HPDE6-E6E7 (cell line): ENCODE measurements at regions not wholly inside any gene's neighbourhood (a gene's known extent, or its start where the extent isn't known, plus 50 kb on each side); places are given as distances from the start of the nearest gene placed in this dataset.
A peak's percentile ranks its signal among the peaks of the same experiment; 100 is the strongest.
"Not testable (repeated sequence)": the region's sequence is repeated elsewhere in the genome, so short reads cannot be mapped to it uniquely, and the experiment has no call there.

Source experiments
- DNase-seq: peaks from one replicate; pipeline ENCODE4 v3.0.0; 2011; ENCODE audit warnings: missing footprints; ENCODE audit errors: extremely low spot score

DNA sequence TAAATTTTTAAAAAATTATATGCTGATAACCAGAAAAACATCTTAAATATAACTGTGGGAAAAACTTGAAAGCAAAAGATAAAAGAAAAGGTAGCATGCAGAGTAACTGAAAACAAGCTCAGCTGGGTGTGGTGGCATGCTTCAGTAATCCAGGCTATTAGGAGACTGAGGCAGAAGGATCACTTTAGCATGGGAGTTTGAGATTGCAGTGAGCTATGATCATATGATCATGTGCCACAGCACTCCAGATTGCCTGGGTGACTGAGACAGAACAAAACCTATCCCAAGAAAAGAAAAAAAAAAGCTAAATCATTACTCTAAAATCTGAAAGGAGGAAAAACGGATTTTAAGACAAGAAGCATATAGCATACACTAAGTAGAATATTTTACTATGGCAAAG lies 1624.0 kb downstream of the AMY1C start:
- no peak for DNase-seq

DNA sequence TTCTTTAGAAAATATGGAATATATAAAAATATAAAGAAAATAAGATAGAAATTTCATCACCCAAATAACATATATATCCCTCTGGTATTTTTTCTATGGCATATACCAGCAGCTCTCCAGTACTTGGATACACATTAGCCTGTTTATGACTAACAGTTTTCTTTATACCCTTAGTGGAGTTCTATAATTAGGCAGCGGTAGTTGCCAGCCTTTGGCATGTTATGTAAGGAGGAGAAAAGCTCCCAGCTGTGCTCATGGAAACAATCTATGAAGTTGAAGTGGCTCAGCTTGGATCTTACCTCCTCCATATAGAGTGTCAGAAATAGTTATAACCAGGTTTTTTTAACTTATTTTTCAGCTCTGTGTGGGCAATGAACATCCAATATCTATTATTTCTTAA lies 1636.8 kb downstream of the AMY1C start:
- no peak for DNase-seq

DNA sequence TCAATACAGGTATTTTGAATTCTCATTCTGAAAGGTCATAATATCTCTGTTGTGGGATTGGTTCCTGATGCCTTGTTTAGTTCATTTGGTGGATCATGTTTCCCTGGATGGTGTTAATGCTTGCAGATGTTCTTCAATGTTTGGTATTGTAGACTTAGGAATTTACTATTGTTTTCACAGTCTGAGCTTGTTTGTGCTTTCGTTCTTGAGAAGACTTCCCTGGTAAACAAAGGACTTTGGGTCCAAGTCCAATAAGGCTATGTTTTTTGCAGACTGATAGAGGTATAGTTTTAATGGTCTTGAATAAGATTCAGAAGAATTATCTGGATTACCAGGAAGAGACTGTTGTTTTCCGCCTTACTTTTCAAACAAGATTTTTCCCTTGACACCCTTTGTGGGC lies 1646.3 kb downstream of the AMY1C start:
- no peak for DNase-seq

DNA sequence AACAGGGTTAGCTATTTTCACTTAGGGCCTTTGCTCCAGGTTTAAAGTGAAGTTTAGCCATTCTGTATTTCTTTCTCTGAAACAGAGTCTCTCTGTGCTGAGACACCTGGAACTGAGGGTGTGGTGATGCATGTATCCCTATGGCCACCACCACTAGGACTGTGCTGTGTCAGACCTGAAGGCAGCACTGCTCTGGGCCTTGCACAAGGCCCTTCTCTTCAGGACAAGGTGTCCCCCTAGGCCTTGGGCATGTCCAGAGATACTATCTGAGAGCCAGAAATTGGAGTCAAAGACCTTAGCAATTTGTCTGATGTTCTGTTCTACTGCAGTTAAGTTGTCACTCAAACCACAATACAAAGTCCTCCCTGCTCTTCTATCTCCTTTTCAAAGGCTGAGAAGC lies 1649.2 kb downstream of the AMY1C start:
- no peak for DNase-seq

DNA sequence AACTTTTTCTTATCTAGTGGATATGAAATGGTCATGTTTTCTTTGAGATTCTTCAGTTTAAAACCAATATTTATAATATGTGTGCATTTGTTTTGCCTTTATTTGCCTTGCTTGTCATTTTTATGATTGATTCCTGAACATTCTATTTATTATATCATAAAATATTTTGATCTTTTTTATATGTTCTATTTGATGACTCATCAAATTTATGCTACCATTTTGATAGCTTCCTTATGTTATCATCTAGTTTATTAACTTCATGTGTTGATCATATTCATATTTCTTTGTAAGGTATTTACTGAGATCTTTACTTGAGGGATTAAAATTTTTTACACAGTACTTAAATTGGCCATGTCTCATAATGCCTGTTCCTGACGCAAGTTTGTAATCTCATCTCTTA lies 1650.0 kb downstream of the AMY1C start:
- DNase-seq: no peak

DNA sequence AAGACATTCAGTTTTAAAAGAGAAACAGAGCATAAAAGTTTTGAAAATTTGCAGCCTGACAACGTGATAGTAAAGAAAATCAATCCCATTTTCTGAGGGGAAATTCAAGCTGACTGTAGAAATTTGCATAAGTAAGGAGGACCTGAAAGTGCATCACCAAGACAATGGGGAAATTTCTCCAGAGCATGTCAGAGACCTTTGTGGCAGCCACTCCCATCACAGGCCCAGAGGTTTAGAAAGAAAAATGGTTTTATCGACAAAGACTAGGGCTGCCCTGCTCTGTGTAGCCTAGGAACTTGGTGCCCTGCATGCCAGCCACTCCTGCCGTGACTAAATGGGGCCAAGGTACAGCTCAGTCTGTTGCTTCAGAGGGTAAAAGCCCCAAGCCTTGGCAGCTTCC lies 1640.2 kb upstream of the PRMT6 start:
- no peak for DNase-seq

DNA sequence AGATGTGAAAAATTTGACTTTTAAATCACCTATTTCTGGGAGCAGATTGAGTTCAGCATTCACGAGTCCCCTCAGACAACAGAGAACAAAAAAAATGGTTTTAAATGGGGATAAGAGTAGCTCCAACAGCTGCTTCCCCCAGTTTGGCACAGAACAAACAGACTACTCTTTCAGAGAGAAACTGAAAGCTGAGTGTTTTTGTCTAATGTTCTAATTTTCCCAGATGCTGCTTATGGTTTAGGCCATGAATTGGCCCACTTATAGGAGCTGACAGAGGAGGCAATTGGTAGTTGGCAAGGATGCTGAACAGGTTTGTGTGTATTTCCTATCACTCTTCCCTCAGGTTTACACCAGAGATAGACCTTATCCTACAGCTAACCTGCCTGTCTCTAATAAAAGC lies 1637.4 kb upstream of the PRMT6 start:
- no peak for DNase-seq

DNA sequence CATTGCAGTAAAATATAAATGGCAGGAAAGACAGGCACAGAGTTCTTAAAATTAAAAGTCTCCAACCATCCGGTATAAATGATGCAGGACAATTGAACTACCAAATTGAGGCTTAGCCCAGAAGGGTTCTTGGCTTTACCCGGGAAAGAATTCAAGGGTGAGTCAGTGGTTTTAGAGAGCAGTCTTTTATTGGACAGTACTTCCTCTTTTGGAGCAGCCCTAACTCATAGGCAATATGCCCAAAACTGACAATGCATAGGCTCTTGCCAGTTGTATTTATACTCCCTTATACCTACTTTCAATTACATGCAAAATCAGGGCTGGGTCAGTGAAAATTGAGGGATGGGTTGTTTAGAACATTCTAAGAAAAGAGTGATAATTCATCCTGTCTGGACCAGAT lies 1628.9 kb upstream of the PRMT6 start:
- no peak for DNase-seq

DNA sequence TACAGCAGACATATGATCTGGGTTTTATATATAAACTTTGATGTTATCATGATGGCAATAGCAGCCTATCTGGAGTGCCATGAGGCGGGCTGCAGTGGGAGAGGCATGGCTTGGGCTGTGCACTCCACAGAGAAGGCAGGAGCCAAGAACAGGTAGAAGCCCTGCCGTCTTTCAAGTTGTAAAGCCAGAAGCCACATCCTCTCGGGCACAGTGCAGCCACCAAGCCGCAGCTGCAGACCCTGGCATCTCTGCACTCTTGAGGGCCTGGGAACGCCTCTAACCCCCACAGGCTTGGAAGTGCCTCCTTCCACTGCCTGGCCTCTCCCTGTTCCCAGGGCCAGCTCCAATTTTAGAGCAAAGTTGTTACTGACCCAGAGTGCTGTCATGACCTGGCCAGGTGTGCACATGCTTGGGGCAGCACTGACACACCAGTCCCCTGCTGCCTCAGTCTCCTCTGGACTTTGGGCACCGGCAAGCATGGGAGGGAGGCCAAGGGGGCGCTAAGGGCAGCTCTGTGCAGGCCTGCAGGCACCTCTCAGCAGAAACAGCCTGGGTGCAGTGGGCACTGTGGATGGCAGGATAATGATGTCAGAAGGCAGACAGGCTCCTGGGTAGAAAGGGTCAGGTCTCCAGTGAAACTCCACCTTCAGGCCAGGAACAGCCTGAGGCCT lies 1619.8 kb upstream of the PRMT6 start:
- DNase-seq: no peak

DNA sequence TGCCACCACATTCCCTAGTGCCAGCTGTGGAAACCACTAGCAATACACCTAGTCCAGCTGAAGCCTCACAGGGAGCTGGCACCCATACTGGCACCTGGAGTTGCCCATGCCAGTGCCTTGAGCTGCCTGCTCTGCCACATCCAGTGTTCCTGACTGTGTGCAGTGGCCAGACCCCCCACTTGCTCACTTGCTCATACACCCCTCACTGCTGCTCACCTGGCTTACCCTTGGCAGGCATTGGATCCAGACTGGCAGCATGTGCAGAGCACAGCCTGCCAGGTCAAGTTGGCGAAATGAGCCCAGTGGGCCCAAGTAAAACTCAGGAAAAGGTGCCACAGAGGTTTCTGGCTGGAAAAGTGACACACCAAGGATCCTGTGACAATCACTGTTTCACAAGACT lies 1618.6 kb upstream of the PRMT6 start:
- no peak for DNase-seq

DNA sequence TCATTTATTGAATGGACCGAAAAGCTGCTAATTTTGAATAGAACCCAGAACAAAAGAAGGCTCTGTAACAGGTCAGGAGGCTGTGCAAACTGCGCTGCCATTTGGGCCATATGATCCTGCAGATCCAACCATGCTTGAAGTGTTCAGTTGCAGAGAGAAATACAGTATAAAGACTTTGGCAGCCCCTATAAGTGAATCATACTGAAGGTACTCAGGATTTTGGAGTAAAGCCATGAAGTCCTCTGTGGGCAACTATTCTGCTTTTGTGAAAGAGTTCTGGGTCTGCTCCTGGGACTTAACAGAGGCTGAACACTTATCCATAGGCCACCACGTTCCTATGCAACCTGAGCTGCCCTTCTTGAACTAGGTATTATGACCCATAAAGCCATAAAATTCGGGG lies 1613.6 kb upstream of the PRMT6 start:
- no peak for DNase-seq

DNA sequence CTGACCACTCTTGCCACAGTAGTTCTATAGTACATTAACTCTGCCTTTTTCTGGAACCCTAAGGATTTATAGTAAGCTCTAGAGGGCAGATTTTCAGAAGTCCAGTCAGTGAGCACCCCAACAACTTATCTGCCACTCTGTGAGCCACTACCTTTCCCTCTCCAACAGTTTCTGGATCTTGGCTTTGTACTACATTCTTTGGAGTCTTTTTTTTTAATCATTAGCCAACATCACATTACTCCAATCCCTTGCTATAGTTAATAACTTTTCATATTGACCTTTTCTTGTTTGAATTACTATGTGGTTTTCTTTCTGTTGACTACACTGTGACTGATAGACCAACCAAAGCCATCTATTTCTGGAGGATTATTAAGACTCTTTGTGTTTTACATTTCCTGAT lies 1596.7 kb upstream of the PRMT6 start:
- no peak for DNase-seq

DNA sequence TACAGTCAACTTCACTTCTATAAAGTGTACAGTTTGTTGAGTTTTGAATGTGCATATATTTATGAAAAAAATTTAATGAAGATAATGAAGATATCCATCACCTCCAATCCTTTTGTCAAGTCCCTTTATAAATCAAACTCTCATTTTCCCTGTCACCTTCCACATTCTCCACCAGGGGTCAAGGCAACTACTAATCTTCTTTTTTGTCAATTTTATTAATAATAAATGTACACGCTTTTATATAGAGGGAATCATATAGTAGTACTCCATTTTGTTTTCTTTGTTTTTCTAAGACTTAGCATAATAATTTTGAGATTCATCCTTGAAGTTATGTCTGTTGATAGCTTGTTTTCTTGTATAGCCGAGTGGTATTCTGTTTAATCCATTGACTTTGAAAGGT lies 1594.2 kb upstream of the PRMT6 start:
- DNase-seq: no peak

DNA sequence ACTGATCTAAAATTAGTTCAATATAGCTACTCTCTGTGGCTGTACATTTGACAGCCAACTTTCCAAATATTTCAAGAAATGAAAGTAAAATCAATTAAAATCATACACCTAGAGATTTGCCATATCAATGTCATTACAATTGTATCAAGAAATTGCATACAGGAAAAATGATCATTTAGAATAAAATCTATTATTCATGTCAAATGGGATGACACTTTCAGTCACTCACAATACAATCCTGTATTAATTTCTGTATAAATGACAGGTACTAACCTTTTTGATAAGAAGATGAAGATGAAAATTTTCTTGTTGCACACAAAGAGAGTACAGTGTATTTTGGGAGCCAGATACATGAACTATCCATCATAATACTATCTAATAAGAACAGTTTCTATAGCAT lies 1588.9 kb upstream of the PRMT6 start:
- no peak for DNase-seq

DNA sequence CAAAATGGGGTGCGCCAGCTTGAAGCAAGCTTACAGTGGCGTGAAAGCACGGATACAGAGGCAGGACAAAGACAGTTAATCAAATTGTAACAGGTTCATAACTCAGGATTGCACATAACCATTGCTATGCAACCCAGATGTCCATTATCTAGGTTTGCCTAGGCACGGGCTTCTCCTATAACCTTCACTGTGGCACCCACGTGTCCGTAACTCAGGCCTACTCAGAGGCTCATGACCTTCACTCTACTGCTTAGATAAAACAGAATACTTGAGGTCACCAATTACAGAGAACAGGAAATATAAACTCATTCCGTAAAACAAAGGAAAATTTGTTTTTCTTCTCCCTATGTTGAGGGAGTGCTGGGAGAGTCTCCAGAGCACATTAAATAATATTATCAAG lies 1585.9 kb upstream of the PRMT6 start:
- DNase-seq: not testable (repeated sequence)

DNA sequence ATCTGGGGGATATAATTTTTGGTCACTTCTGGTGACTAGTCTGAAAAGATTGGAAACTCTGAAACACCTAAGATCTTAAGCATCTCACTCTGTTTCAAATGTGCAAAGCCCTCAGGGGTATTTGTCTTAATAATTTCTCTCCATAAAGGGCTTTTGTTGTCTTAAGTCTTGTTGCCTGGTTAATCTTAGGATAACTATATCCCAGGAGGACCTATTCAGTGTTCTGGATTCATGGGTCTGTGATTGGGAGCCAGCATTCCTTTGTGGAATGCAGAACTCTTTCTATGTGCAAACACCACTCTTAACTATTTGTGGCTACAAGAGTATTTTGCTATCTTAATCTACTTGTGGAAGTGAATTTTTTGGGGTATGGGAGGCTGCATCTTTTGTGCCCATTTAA lies 1573.0 kb upstream of the PRMT6 start:
- DNase-seq: no peak

DNA sequence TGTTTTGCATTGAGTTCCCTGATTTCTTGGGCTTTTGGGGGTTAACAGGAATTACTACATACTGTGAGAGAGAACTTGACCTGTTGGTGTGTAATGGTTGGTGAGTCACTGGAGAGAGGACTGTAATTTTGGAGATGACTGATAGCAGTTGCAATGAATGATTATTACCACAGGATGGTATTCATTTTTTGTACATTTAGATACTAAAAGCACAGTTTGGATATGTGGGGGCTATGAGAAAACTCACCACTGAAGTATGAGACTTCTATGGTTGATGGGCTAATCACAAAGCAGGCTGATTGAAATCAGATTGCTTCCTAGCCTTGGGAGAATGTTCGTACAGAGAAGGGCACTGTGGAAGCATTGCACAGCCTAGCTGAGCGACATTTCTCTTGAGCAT lies 1571.3 kb upstream of the PRMT6 start:
- DNase-seq: peak; percentile 3

DNA sequence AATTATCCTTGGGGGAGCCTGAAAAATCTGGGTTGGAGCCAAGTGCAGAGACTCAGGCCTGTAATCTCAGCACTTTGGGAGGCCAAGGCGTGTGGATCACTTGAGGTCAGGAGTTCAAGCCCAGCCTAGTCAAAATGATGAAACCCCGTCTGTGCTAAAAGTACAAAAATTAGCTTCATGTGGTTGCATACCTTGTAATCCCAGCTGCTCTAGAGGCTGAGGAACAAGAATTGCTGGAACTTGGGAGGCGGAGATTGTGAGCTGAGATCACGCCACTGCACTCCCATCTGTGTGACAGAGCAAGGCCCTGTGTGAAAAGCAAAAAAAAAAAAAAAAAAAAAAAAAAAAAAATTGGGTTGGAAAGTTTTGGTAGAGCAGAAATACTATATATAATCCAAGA lies 1563.6 kb upstream of the PRMT6 start:
- no peak for DNase-seq

DNA sequence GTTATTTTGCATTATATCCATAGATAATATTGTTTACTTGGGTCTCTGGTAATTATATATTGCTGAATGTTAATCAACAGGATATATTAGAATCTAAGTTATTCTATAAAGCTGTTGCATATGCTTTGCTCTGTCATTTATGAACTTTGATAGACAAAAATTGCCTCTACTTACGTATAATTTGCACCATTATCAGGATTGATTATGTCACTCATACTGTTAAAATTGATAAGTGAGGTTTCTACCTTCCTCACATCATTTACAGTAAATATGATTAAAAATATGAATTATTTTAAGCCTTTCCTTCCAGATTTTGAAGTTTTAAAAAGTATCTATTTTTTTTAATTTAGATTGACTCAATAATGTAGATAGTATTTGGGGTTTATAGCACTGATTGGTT lies 1540.4 kb upstream of the PRMT6 start:
- no peak for DNase-seq

DNA sequence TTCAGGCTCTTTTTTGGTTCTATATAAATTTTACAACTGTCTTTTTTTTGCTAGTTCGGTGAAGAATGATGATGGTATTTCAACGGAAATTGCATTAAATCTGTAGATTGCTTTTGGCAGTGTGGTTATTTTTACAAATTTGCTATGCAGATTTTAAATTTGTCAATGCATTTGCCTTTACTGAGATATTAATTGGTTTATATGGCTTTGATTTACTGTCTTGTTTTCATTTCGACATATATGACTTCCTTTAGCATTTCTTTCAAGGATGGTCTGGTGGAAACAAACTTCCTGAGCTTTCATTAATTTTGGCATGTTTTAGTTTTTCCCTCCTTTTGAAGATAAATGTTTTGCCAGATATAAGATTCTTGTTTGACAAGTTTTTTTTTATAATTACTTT lies 1522.5 kb upstream of the PRMT6 start:
- DNase-seq: no peak

DNA sequence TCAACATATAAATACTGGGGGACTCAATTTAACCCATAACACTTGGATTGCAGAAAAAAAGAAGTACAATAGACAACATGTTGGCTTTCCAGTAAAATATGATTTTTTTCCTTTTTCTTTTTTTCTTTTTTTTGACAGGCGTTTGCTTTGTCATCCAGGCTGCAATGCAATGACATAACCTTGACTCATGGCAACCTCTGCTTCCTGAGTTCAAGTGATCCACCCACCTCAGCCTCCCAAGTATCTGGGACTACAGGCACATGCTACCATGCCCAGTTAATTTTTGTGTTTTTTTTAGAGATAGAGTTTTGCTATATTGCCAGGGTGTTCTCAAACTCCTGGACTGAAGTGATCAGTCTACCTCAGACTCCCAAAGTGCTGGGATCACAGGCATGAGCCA lies 1512.0 kb upstream of the PRMT6 start:
- no peak for DNase-seq

DNA sequence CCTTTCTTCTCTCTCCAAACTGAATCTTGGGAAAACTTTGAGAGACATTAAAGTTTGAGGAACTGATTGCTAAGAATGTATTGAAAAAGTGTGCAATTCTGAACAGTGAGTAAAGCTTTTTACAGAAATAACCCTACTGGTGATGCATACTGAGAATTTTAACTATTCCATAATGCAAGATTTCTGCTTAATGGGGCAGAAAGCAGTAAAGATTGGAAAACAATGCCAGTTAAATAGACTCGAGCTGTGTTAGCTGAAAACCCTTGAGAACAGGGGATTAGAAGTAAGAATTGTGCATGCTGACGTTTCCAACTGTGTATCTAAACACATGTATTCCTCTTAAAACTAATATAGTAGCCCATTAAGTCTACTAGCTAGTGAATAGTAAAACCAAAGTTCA lies 1500.2 kb upstream of the PRMT6 start:
- no peak for DNase-seq

DNA sequence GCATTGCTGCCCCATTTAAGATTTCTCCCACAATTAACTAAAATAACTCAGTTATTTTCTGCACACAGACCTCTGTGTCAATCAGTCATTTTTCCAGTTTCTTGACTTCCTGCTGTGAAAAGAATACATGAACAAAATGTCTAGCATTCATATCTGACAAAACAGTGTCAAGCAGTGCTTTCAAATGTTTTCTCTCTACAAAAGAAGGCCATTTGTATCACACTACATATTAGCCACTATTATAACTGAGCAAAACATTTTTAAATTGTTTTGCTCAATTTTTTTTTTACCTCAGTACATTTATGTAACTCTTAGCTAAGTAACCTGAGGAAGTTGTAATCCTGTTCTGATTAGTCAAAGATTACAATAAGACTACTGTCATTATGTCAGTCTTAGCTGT lies 1498.5 kb upstream of the PRMT6 start:
- no peak for DNase-seq

DNA sequence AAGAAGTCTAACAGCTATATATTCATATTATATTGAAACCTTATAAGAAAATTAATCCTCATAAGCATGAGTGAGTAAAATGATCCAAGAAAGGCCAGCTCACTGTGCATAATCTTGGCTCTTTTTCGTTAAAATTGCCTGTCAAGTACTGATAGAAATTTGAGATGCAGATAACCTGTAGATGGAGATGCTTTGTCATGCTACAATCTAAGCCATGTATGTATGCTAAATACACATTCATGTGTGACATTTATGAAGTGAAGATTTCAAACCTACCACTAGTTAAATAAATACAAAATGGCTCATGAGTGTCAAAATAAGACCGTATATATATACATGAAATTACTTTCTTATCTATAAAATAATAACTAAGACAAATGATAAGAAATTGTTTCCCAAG lies 1491.5 kb upstream of the PRMT6 start:
- DNase-seq: no peak

DNA sequence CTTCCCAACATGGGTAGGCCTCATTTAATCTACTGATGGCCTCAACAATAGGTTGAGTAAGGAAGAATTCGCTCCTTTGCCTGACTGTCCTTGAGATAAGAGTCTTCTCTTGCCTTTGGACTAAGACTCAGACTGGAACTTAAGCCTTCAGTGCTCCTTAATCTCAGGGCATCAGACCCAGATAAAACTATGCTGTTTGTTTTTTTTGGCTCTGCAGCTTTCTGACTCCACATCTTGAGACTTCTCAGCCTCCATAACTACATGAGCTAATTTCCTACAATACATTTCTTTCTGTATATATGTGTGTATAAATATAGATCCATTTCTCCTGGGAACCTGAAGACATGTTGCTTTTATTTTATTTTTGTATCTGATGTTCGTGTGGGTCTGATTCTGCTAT lies 1470.7 kb upstream of the PRMT6 start:
- DNase-seq: no peak
